EL (cell line): ENCODE measurements at regions not wholly inside any gene's neighbourhood (a gene's known extent, or its start where the extent isn't known, plus 50 kb on each side); places are given as distances from the start of the nearest gene placed in this dataset.
A peak's percentile ranks its signal among the peaks of the same experiment; 100 is the strongest.
"Not testable (repeated sequence)": the region's sequence is repeated elsewhere in the genome, so short reads cannot be mapped to it uniquely, and the experiment has no call there.

Experiments
- DNase-seq: peaks from one replicate; pipeline ENCODE4 v3.0.0-alpha.2; 2016

- no peak for DNase-seq
Observed at GRCh38 chr7:121560267-121560990, 164.3 kb upstream of the FAM3C start.

DNA sequence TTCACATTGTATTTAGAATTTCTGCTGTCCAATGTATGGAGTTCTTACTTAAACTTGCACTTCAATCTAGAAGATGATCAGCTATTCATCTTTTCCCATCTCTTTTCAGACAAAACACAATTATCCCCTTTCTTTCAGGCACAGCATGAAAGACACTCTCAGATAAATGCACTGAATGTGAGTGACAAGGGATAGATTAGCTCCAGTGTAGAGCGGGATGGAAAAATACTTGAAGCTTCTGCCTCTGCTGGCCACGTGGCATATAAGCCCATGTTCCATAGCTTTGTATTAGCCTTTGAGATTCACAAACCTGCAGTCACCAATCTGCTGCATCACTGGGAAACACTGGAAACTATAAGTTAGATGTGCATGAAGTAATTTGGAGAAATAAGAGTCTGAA, 162.2 kb upstream of the FAM3C start:
- DNase-seq: no peak

DNA sequence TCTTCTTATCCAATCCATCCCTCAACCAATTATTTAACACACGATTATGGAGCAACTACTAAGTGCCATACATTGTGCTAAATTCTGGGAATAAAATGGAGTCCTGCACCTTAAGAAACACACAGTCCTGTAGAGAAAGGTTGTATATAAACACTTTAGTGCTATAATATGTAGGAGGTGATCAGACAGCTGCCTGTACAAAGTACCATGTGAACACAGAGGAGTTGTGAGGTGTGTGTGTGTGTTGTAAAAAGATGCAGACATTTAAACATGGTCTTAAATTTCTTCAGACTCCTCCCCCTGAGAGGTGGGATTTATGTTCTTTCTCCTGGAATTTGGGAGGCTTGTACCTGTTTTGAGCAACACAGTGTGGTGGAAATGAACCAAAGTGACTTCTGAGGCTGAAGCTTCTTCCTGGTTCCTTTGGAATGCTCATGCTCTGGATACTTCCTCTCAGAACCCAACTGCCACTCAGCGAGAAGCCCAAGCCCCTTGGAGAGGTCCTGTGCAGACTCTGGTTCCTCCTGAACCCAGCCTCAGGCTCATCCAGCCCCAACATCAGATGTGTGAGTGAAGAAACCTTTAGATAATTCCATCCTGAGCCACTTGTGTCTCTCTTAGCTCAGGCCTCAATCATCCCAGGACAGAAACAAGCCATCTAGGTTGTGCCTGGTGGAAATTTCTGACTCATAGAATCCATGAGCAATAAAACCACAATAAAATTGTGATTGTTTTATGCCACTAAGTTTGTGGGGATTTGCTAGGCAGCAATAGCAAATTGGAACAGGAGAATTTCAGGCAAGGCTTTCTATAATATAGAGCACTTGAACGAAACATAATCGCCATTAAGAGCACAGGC, 161.2 kb upstream of the FAM3C start:
- peak; percentile 10 for DNase-seq

GRCh38 chr7:121555558-121555957, 159.4 kb upstream of the FAM3C start:
- no peak for DNase-seq

- peak; percentile 55 for DNase-seq
Observed at GRCh38 chr7:121547544-121548092, 151.5 kb upstream of the FAM3C start.

- DNase-seq: no peak
Observed at GRCh38 chr7:121546632-121547543, 150.8 kb upstream of the FAM3C start.

DNA sequence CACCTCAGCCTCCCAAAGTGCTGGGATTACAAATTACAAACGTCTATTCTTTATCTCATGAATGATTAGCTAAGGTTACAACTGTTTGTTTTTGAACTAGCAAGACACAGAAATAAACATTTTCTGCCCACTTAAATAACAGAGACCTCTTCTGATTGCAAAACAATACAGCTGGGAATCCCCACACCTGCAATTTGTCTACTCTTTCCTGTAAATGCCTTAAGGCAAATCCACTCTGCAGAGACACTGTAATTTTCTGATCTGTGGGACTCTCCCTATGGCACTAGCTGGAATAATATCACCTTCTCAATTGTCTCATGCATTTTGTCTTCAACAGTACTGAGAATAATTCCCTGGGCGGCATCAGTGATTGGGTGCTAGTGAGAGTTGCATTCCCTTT, 149.3 kb upstream of the FAM3C start:
- no peak for DNase-seq

DNA sequence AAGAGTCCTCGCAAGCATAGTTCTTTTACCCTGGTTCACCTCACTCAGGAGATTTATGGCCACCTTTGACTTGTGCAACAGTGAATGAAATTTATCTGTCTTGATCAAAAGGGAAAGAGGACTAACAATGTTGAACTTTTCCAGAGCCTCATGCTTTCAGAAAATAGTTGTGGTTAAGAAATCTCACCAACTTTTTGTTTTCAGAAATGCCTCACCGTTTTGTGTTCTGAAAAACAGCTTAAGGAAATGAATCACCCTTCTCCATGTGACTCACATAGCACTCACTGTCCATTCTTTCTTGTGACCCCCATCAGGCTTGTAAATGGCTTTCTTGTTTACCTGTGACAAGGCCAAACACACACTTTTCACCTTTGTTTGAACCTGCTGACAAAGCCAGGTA, 148.6 kb upstream of the FAM3C start:
- DNase-seq: peak; percentile 91

DNA sequence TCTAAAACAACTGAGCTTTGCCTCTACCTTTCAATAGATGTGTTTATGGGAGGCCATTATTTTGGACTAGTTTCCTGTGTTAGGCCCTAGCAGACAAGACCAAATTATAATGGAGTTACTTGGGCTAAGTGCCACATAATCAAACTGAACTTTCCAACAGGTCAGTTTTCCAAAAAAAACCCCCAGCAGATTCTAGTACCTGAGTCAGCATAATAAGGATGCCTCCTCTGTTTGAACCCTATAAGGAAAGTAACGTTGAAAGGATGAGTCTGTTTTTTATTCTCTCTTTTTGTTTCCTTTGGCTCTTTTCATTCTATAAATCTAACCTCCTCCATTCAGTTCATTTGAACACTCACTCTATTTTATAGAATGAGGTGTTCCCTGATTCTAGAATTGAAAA, 148.1 kb upstream of the FAM3C start:
- no peak for DNase-seq

GRCh38 chr7:121541457-121541856, 145.3 kb upstream of the FAM3C start:
- DNase-seq: no peak

DNA sequence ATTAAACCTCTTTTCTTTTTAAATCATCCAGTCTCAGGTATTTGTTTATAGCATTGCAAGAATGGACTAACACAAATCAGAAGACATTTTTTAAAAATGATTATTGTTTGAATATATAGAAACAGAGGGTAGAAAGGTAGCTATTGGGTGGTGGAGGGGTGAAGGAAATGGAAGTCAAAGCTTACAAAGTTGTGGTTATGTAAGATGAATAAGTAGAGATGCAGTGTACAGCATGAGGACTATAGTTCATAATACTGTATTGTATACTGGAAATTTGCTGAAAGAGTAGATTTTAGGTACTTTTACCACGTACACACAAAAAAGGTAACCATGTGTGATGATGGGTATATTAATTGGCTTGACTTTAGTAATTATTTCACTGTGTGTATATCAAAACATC, 144.0 kb upstream of the FAM3C start:
- no peak for DNase-seq

GRCh38 chr7:121537031-121537430, 140.9 kb upstream of the FAM3C start:
- DNase-seq: no peak

DNA sequence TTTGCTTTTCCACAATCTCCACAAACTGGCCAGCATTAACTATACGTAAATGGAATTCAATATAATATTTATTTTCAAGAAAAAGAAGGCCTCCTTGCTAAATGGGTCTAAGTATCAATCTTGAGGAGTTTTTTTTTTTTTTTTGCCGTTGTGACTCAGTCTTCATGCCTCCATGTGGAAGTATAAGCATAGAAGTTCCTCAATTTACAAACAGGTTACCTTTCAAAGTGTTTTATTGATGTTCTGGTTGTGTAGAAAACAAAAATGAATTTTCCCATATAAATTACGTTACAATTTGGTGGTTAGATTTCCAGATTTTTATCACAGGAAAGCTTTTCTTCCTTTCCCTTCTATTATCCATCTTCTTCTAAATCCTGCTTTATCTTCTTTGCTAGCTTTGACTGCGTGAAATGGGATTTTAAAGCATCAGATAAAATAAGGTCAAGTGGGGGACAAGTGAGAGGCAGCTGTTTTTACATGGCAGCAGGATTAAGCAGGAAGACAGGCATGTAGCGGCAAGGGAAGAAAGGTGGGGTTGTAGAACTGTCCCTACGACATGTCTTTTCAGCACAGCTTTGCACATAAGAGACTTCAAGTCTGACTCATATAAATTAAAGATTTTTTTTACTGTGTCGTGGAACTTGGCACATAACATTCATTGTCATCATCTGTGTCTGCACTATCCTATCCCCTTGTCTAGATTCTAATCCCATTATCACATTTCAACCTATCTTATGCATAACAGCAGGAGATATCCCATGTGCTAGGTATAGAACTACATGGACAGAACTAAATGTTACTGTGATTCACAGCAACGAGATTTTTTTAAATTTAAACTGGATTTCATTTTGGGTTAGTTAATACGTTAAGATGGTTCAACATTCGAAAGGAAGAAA, 135.3 kb upstream of the FAM3C start:
- DNase-seq: no peak

- peak; percentile 96 for DNase-seq
Observed at GRCh38 chr7:121530227-121531174, 134.4 kb upstream of the FAM3C start.

DNA sequence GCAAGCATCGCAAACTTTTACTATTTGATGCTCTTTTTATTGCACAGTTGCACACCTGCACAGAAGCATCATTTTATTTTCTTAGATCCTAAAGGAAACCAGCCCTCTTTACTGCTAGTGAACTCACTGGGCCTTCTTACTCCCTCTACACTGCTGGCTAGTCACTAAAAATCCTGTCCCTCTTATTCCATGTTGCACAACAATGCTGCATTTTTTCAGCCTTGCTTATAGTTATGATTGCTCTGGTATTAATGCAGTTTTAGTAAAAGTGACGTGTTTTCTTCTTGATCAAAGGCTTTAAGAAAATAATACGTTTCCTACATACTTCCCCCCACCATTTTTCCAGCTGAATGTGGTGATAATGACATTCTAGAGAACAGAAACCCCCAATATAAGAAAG, 132.9 kb upstream of the FAM3C start:
- no peak for DNase-seq

GRCh38 chr7:121526210-121526609, 130.1 kb upstream of the FAM3C start:
- DNase-seq: not testable (repeated sequence)

GRCh38 chr7:121525155-121525819, 129.2 kb upstream of the FAM3C start:
- DNase-seq: no peak

DNA sequence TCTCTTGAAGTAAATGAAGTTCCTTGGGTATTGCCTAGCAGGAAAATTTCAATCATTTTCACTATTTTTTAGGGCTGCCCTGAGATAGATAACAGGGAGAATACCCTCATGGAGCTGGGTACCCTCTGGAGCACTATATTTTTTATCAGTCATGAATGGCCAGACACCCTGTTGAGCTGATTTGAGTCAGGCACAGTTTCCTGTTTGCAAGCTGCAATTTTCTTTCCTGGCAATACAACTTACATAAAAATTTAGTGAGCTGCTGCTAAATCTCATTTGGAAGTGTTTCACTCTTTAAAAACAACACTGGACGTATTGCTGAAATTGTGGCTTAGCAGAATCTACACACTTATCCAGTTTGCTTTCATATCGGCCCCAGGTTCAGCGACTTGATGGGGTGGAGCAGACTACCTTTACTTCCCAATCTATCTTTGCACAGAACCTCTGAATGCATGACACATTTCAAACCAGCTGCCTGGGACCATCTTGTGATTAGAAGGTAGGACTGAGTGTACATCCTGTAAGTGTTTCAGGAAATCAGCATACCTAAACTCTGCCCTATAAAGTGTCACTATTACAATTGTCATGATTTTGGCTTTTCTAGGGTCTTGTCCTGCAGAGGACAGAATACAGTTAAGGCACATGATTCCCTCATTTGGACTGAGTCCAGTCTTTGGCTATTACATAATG, 125.7 kb upstream of the FAM3C start:
- no peak for DNase-seq

DNA sequence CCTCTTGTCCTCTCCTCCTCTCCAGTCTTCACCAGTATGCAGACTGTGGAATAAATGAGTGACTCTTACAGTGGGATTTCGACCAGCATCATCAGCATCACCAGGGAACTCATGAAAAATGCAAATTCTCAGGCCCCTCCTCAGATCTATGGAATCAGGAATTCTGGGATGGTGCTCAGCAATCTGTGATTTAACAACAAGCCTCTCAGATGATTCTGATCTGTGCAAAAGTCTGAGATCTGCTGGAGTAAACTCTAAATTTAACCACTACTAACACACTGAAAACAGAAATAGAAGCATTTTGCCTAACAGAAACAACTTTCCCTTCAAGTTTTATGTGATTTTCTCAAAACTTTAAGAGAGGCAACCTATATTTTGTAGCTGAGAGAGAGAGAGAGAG, 124.8 kb upstream of the FAM3C start:
- DNase-seq: no peak
